ENCODE measurements at regions not wholly inside any gene's neighbourhood (a gene's known extent, or its start where the extent isn't known, plus 50 kb on each side); places are given as distances from the start of the nearest gene placed in this dataset.

GRCh38 chr16:49067776-49068175 lies 213.9 kb downstream of the CBLN1 start:
- H3K4me3 ChIP-seq, result no peak overlapping the region
- no peaks in the 10 kb centered on the region for H3K4me1 ChIP-seq
- no peak for DNase-seq
- intact Hi-C loops (cut with DNase I; ENCODE audit: low total_unique reads), result no loop called here
- no peaks in the 10 kb centered on the region for H3K36me3 ChIP-seq
- no peaks in the 10 kb centered on the region for H3K9me3 ChIP-seq
- TF ChIP-seq CTCF (IDR thresholded peaks at IDR 0.05) (no peak), POLR2A (IDR thresholded peaks at IDR 0.05) (no peak)
- no peaks in the 10 kb centered on the region for H3K27me3 ChIP-seq
- no peak overlapping the region for H3K27ac ChIP-seq

DNA sequence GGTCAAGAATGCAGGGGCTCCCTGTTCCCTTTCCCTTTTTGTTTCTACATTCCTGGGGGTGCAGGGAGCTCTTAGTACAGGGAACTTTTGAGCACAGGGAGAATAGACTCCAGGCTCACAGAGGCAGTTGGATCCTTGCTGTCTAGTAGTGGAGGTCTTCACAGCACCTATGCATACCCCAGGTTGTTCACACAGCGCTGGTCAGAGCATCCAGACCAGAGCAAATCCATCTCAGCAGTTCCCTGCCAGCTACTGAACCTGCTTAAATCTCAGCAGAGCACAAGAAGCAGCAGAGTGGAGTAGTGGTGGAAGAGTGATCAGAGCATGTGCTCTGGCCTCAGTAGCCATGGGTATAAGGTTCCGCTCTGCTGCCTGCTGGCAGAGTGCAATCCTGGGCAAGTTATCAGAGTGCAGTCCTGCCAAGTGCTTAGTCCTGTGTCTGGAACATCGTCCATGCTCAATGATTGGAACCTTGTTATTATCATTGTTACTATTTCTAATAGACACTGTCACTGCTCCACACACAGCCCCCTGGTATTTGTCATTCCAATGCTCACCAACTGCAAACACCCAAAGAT lies 220.4 kb downstream of the CBLN1 start:
- no peaks in the 10 kb centered on the region for H3K9me3 ChIP-seq
- H3K4me1 ChIP-seq, result no peaks in the 10 kb centered on the region
- H3K27ac ChIP-seq, result no peak overlapping the region
- intact Hi-C loops (cut with DNase I; ENCODE audit: low total_unique reads), result no loop called here
- H3K27me3 ChIP-seq, result no peaks in the 10 kb centered on the region
- no peak for DNase-seq
- H3K36me3 ChIP-seq, result no peaks in the 10 kb centered on the region
- TF ChIP-seq CTCF (IDR thresholded peaks at IDR 0.05) (no peak), POLR2A (IDR thresholded peaks at IDR 0.05) (no peak)
- H3K4me3 ChIP-seq, result no peak overlapping the region

DNA sequence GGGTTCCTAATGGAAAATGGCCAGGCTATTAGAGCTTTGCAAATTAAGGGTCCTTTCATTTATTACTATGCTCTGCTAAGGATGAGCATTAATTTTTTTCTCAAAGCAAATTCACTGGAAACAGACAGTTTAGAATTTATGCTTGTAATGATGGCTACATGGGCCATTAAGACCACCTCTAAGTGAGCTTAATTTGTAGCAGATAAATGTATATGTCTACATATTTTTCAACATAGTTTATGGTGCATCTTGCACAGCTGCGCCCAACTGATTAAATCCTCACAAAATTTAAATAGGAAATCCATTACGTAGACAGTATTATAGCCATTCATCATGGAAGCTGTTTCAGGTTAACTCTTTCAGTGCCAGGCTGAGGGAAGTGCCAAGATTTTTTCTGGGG lies 220.9 kb downstream of the CBLN1 start:
- Histone ChIP-seq H3K27me3 (no peaks in the 10 kb centered on the region), H3K4me1 (no peaks in the 10 kb centered on the region), H3K9me3 (no peaks in the 10 kb centered on the region), H3K27ac (no peak overlapping the region), H3K36me3 (no peaks in the 10 kb centered on the region), H3K4me3 (no peak overlapping the region)
- no peak for DNase-seq
- intact Hi-C loops (cut with DNase I; ENCODE audit: low total_unique reads), result no loop called here
- no peak for TF ChIP-seq POLR2A (IDR thresholded peaks at IDR 0.05)

DNA sequence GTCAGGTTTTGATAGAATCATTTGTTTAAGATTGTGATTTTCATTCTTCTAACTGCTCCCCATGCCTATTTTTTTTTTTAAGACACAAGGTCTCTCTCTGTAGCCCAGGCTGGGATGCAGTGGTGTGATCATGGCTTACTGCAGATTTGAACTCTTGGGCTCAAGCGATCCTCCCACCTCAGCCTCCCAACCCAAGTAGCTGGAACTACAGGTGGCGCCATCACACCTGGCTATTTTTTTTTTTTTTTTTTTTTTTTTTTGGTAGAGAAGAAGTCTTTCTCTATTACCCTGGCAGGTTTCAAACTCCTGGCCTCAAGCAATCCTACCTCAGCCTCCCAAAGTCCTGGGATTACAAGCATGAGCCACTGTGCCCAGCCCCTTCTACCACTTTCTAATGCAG lies 223.3 kb downstream of the CBLN1 start:
- no peaks in the 10 kb centered on the region for H3K36me3 ChIP-seq

DNA sequence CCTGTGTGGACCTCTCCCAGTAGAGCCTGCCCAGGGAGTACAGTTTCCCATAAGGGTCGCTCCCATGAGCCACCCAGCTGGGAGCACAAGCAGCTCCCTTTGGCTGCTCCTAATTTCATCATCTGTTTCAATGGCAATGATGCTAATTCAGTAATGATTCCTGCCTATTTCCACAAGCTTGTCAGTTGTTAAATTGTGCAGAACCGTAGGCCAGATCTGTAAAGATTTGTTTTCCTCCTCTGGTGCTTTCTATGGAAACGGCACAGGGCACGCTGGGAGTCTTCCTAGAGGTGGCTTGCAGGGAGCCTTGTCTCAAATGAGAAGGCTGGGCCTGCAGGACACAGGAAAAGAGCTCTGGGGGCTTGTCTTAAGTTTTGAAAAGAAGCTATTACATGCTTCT lies 223.7 kb downstream of the CBLN1 start:
- Histone ChIP-seq H3K9me3 (no peaks in the 10 kb centered on the region), H3K27ac (no peak overlapping the region), H3K4me1 (no peaks in the 10 kb centered on the region), H3K27me3 (no peaks in the 10 kb centered on the region), H3K4me3 (no peak overlapping the region), H3K36me3 (no peaks in the 10 kb centered on the region)
- intact Hi-C loops (cut with DNase I; ENCODE audit: low total_unique reads), result no loop called here
- DNase-seq, result no peak
- TF ChIP-seq POLR2A (IDR thresholded peaks at IDR 0.05) (no peak), CTCF (IDR thresholded peaks at IDR 0.05) (no peak)

More for the DNA sequence above, 223.3 kb downstream of the CBLN1 start:
- intact Hi-C loops (cut with DNase I; ENCODE audit: low total_unique reads), result no loop called here
- H3K27me3 ChIP-seq, result no peaks in the 10 kb centered on the region
- DNase-seq, result no peak
- no peaks in the 10 kb centered on the region for H3K9me3 ChIP-seq
- H3K27ac ChIP-seq, result no peak overlapping the region
- no peaks in the 10 kb centered on the region for H3K4me1 ChIP-seq
- H3K4me3 ChIP-seq, result no peak overlapping the region
- TF ChIP-seq CTCF (IDR thresholded peaks at IDR 0.05), result no peak
- no peak for TF ChIP-seq POLR2A (IDR thresholded peaks at IDR 0.05)

DNA sequence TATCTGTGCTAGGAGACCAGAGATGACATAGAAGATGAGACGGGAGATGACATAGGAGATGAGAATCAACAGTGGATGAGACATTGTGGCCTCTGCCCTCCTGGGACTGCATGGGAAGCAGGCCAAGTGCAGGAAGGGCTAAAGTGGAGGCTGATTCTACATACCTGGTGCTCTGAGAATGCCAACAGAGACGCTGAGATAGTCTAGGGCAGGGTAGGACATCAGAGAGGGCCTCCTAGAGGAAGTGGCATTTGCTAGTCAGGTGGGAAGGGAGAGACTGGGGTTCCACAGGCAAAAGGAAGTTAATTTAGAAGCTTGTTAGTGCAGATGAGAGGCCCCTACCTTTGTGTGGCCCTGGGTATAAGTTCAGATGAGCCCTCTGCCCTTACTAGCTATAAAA lies 224.2 kb downstream of the CBLN1 start:
- no peak overlapping the region for H3K4me3 ChIP-seq
- H3K27ac ChIP-seq, result no peak overlapping the region
- H3K27me3 ChIP-seq, result no peaks in the 10 kb centered on the region
- H3K4me1 ChIP-seq, result no peaks in the 10 kb centered on the region
- DNase-seq, result no peak
- H3K36me3 ChIP-seq, result no peaks in the 10 kb centered on the region
- intact Hi-C loops (cut with DNase I; ENCODE audit: low total_unique reads), result no loop called here
- TF ChIP-seq POLR2A (IDR thresholded peaks at IDR 0.05), result no peak
- no peak for TF ChIP-seq CTCF (IDR thresholded peaks at IDR 0.05)
- H3K9me3 ChIP-seq, result no peaks in the 10 kb centered on the region

Measured in uterus (tissue), 3 donors.